ENCODE measurements at regions not wholly inside any gene's neighbourhood (a gene's known extent, or its start where the extent isn't known, plus 50 kb on each side); places are given as distances from the start of the nearest gene placed in this dataset.

GRCh38 chr2:158038901-158039300 is 62.8 kb upstream of the UPP2 start:
- H2BK15ac ChIP-seq (ENCODE audit: low read length) = no peak overlapping the region
- H2BK20ac ChIP-seq (ENCODE audit: low read length) = no peak overlapping the region
- no peak overlapping the region for H3K4me2 ChIP-seq (ENCODE audit: insufficient read depth in 1 of 2, low read depth in 2 of 2, low read length in 2 of 2)
- CTCF ChIA-PET (ENCODE audit: partially characterized antibody) = interaction anchor here (1.2 to 3.9 kb wide), 4 partner anchors 14 to 715 kb away, joined by 4 to 20 read pairs (median 10); no protein-coding TSS in a partner anchor
- H3K9me3 ChIP-seq (ENCODE audit: insufficient read depth in 2 of 2, low read depth in 1 of 2, low read length in 1 of 2) = no peaks in the 10 kb centered on the region
- no peak overlapping the region for H3K56ac ChIP-seq (replicated peaks; ENCODE audit: insufficient read length, low read depth, low read length)
- no peak overlapping the region for H2BK120ac ChIP-seq (replicated peaks; ENCODE audit: low read depth, low read length)
- H3K36me3 ChIP-seq (ENCODE audit: control insufficient read depth in 2 of 4, insufficient read depth in 4 of 4, low read length in 3 of 4) = no peaks in the 10 kb centered on the region
- H3K23ac ChIP-seq (ENCODE audit: insufficient read length) = no peak overlapping the region
- no peaks in the 10 kb centered on the region for H3K4me1 ChIP-seq (replicated peaks in 1 of 4; ENCODE audit: control insufficient read depth in 3 of 4, insufficient read depth in 4 of 4, low read length in 3 of 4)
- no peak overlapping the region for H3K27ac ChIP-seq (ENCODE audit: low read depth, low read length)
- H3K79me2 ChIP-seq (ENCODE audit: control insufficient read depth in 1 of 2, insufficient read depth in 2 of 2, low read length in 2 of 2) = no peaks in the 10 kb centered on the region
- no peak overlapping the region for H2AFZ ChIP-seq (ENCODE audit: low read length)
- no peaks in the 10 kb centered on the region for H3K27me3 ChIP-seq (replicated peaks in 1 of 4; ENCODE audit: control insufficient read depth in 3 of 4, extremely low read depth in 1 of 4, insufficient read depth in 3 of 4, low read length in 3 of 4)
- H3K4me3 ChIP-seq (ENCODE audit: extremely low read depth in 1 of 4, insufficient read depth in 2 of 4, low read depth in 3 of 4, low read length in 4 of 4) = no peak overlapping the region
- H2BK12ac ChIP-seq (ENCODE audit: low read depth, low read length) = no peak overlapping the region
- no peak overlapping the region for H4K91ac ChIP-seq (replicated peaks; ENCODE audit: insufficient read length, low read length)
- no peak overlapping the region for H3K9ac ChIP-seq (replicated peaks in 1 of 4; ENCODE audit: extremely low read depth in 1 of 4, low read depth in 3 of 4, low read length in 3 of 4)
- POLR2A ChIA-PET (ENCODE audit: partially characterized antibody) = no interaction called here
- H3K4ac ChIP-seq (replicated peaks; ENCODE audit: insufficient read length, low read depth, low read length) = no peak overlapping the region
- H2AK5ac ChIP-seq (ENCODE audit: low read depth, low read length) = no peak overlapping the region
- H3K79me1 ChIP-seq (ENCODE audit: low read depth, low read length) = no peaks in the 10 kb centered on the region
- no peaks in the 10 kb centered on the region for H3K23me2 ChIP-seq (ENCODE audit: low read depth, low read length)
- H4K20me1 ChIP-seq (replicated peaks in 1 of 2; ENCODE audit: control insufficient read depth in 1 of 2, insufficient read depth in 2 of 2, low read length in 2 of 2) = no peaks in the 10 kb centered on the region
- TF ChIP-seq SIN3A (conservative IDR thresholded peaks at IDR 0.05 in 1 of 2, IDR thresholded peaks at IDR 0.05 in 1 of 2; ENCODE audit: low read depth in 1 of 2, low read length in 2 of 2) (no peak), POU5F1 (IDR thresholded peaks at IDR 0.05; ENCODE audit: low read depth, low read length) (no peak), USF2 (IDR thresholded peaks at IDR 0.05; ENCODE audit: low read length) (no peak), BACH1 (IDR thresholded peaks at IDR 0.05; ENCODE audit: low read length) (no peak), BCL11A (IDR thresholded peaks at IDR 0.05; ENCODE audit: low read depth in 2 of 2, low read length in 2 of 2) (no peak)
- H2BK5ac ChIP-seq (ENCODE audit: low read depth, low read length) = no peak overlapping the region
- H3K18ac ChIP-seq (ENCODE audit: extremely low read depth, low read length) = no peak overlapping the region
- WGBS, 2 experiments (ENCODE audit: extremely low coverage in 1 of 2, insufficient coverage in 1 of 2, insufficient read length in 1 of 2, insufficient replicate concordance in 2 of 2, low coverage in 1 of 2, low lambda C conversion rate in 2 of 2, missing lambda C conversion rate in 1 of 2) = 86% methylated on average over 5 of the region's 5 CpGs; no CpG with 5 or more reads in 1 of the 2 experiments
- no peak for FAIRE-seq
- no peak overlapping the region for H3K14ac ChIP-seq (ENCODE audit: insufficient read length)
- H4K8ac ChIP-seq (ENCODE audit: extremely low read depth, insufficient read depth, low read length) = no peak overlapping the region
- DNase-seq (ENCODE audit: low read depth in 1 of 2, low spot score in 2 of 2) = no peak
- no peak overlapping the region for H4K5ac ChIP-seq (ENCODE audit: insufficient read length, low read depth, low read length)

Data from H1 (cell line).